GM12878 (cell line): ENCODE measurements at regions not wholly inside any gene's neighbourhood (a gene's known extent, or its start where the extent isn't known, plus 50 kb on each side); places are given as distances from the start of the nearest gene placed in this dataset.

Source experiments
- ATAC-seq: fragments of 200-7000 bp; cut with Tn5 transposase; 3 replicates; pipeline ENCODE4 v1.9.1; 2020; ENCODE audit warnings: mild to moderate bottlenecking, moderate library complexity
- BruUV-seq: library from RNA; stranded (reverse); fragments of 400-500 nt; replicated peaks from 2 replicates; lab custom pipeline; 2021; lab: Mats Ljungman, UMichigan
- CTCF ChIA-PET: fragments of 300-600 bp; sonication (Branson Sonifier 250); formaldehyde crosslinking; extraction: SDS; loops from one replicate; lab custom pipeline; 2021; ENCODE audit warnings: inconsistent platforms; lab: Yijun Ruan, JAX
- POLR2A ChIA-PET: fragments of 350-600 bp; formaldehyde crosslinking; extraction: SDS; loops from one replicate; lab custom pipeline; 2021; ENCODE audit warnings: inconsistent platforms; lab: Charles Lee
- RAD21 ChIA-PET: fragments of 300-600 bp; sonication (Branson Sonifier 250); formaldehyde crosslinking; loops from one replicate; lab custom pipeline; 2023; ENCODE audit warnings: antibody characterized with exemption; ENCODE audit not compliant: unreplicated experiment; lab: Charles Lee
- SMC1A ChIA-PET: fragments of 300-600 bp; sonication (Branson Sonifier 250); formaldehyde crosslinking; loops from one replicate; lab custom pipeline; 2023; ENCODE audit not compliant: unreplicated experiment, uncharacterized antibody; lab: Charles Lee
- DNase-seq: peaks from one replicate; pipeline ENCODE4 v3.0.0-alpha.2; 2011; ENCODE audit warnings: low read depth, low spot score
- FAIRE-seq: peaks from 3 replicates; lab custom pipeline; 2011; peaks lifted over from hg19 to GRCh38; lab: Jason Lieb, UNC
- H2AFZ ChIP-seq: 2 replicates; pipeline ENCODE4 v1.6.0; 2011; ENCODE audit warnings: low read depth, low read length, control low read depth; ENCODE audit not compliant: control insufficient read depth
- H3K27ac ChIP-seq: 2 replicates; pipeline ENCODE4 v1.5.1; 2011; ENCODE audit warnings: control low read depth; ENCODE audit not compliant: control insufficient read depth, insufficient read depth
- H3K27me3 ChIP-seq, 2 experiments: replicated peaks in 1 of 2; 2 replicates each; pipeline versions ENCODE4 v1.6.0 to v1.6.1; 2011; ENCODE audit warnings: low read length in 1 of 2; ENCODE audit not compliant: control insufficient read depth in 2 of 2, insufficient read depth in 2 of 2
- H3K36me3 ChIP-seq, 2 experiments: 2 replicates each; pipeline ENCODE4 v1.5.1; 2011; ENCODE audit warnings: low read length in 1 of 2; ENCODE audit not compliant: control insufficient read depth in 2 of 2, insufficient read depth in 2 of 2
- H3K4me1 ChIP-seq: 2 replicates; pipeline ENCODE4 v1.6.1; 2011; ENCODE audit warnings: mild to moderate bottlenecking, low read length, moderate library complexity, mixed read lengths; ENCODE audit not compliant: control insufficient read depth, insufficient read depth
- H3K4me2 ChIP-seq: 2 replicates; pipeline ENCODE4 v1.6.0; 2011; ENCODE audit warnings: control low read depth; ENCODE audit not compliant: control insufficient read depth, insufficient read depth
- H3K4me3 ChIP-seq: fragments of 200-600 bp; sonication (generic); 2 replicates; pipeline ENCODE4 v1.5.1; 2016
- H3K79me2 ChIP-seq: 2 replicates; pipeline ENCODE4 v1.6.0; 2011; ENCODE audit warnings: low read length; ENCODE audit not compliant: control insufficient read depth, insufficient read depth
- H3K9ac ChIP-seq: 2 replicates; pipeline ENCODE4 v1.8.0; 2011; ENCODE audit warnings: low read length, control low read depth, mixed read lengths; ENCODE audit not compliant: control insufficient read depth, insufficient read depth
- H3K9me3 ChIP-seq: replicated peaks from 3 replicates; pipeline ENCODE4 v1.5.1; 2011; ENCODE audit warnings: mild to moderate bottlenecking, low read length; ENCODE audit not compliant: control insufficient read depth, insufficient read depth
- H4K20me1 ChIP-seq: 2 replicates; pipeline ENCODE4 v1.6.0; 2011; ENCODE audit not compliant: control insufficient read depth, insufficient read depth
- CHD1 ChIP-seq: IDR thresholded peaks from 2 replicates; pipeline ENCODE4 v1.6.1; 2012; ENCODE audit warnings: low read depth, low read length, improper control_type of control experiment
- ESRRA ChIP-seq: IDR thresholded peaks from 2 replicates; pipeline ENCODE4 v1.6.1; 2012; ENCODE audit warnings: mild to moderate bottlenecking, low read length, improper control_type of control experiment
- GABPA ChIP-seq: IDR thresholded peaks from 2 replicates; pipeline ENCODE4 v1.6.1; 2014; ENCODE audit warnings: antibody characterized with exemption, low read depth, mild to moderate bottlenecking, inconsistent platforms
- IKZF1 ChIP-seq: fragments of 450-650 bp; conservative IDR thresholded peaks from 2 replicates; pipeline ENCODE4 v1.6.1; 2017; ENCODE audit warnings: antibody characterized with exemption, mild to moderate bottlenecking
- KDM1A ChIP-seq: fragments of 200-600 bp; sonication (generic); IDR thresholded peaks from 2 replicates; pipeline ENCODE4 v1.6.1; 2016; ENCODE audit warnings: borderline replicate concordance
- KLF5 ChIP-seq: fragments of 450-650 bp; IDR thresholded peaks from 2 replicates; pipeline ENCODE4 v1.6.1; 2014; ENCODE audit warnings: mild to moderate bottlenecking; ENCODE audit not compliant: partially characterized antibody
- MYB ChIP-seq: fragments of 150-350 bp; IDR thresholded peaks from 2 replicates; pipeline ENCODE4 v1.6.1; 2014; ENCODE audit warnings: mild to moderate bottlenecking, low read depth, low read length, borderline replicate concordance
- POLR2A ChIP-seq: IDR thresholded peaks from 2 replicates; pipeline ENCODE4 v1.6.1; 2011; ENCODE audit warnings: low read depth, mild to moderate bottlenecking, low read length
- RAD51 ChIP-seq: fragments of 450-650 bp; IDR thresholded peaks from 2 replicates; pipeline ENCODE4 v1.6.1; 2016; ENCODE audit warnings: moderate library complexity, mild to moderate bottlenecking, inconsistent platforms
- RBBP5 ChIP-seq: fragments of 200-600 bp; sonication (generic); conservative IDR thresholded peaks from 2 replicates; pipeline ENCODE4 v1.6.1; 2016
- SIX5 ChIP-seq: IDR thresholded peaks from 2 replicates; pipeline ENCODE4 v1.6.1; 2011; ENCODE audit warnings: mild to moderate bottlenecking, low read depth, low read length, moderate library complexity; ENCODE audit not compliant: severe bottlenecking
- SMAD5 ChIP-seq: IDR thresholded peaks from 2 replicates; pipeline ENCODE4 v1.6.1; 2016; ENCODE audit warnings: antibody characterized with exemption, low read depth
- WRNIP1 ChIP-seq: IDR thresholded peaks from 2 replicates; pipeline ENCODE4 v1.6.1; 2011; ENCODE audit warnings: low read depth, low read length, improper control_type of control experiment, borderline replicate concordance
- ZNF384 ChIP-seq: IDR thresholded peaks from 2 replicates; pipeline ENCODE4 v1.6.1; 2012; ENCODE audit warnings: low read depth, mild to moderate bottlenecking, low read length, improper control_type of control experiment, borderline replicate concordance
- WGBS: methylation state at CpG from one replicate; pipeline ENCODE4 v1.1.6; 2016; ENCODE audit warnings: low lambda C conversion rate; ENCODE audit not compliant: insufficient replicate concordance, insufficient coverage; ENCODE audit errors: missing lambda C conversion rate; 5-methylcytosine and 5-hydroxymethylcytosine counted together
- in situ Hi-C: fragments of 300-500 bp; cut with MboI; formaldehyde crosslinking; loops from 9 replicates; pipeline ENCODE4 v1.14.3; 2018; ENCODE audit warnings: mixed read lengths
- intact Hi-C: fragments of 100-400 bp; cut with micrococcal nuclease; formaldehyde crosslinking; loops from one replicate; pipeline ENCODE4 v1.14.2; 2022; ENCODE audit not compliant: unreplicated experiment
- TF ChIP-seq, protein P1 (sequence below): IDR thresholded peaks from 2 replicates; pipeline ENCODE4 v1.6.1; 2012; ENCODE audit warnings: mild to moderate bottlenecking, low read depth, low read length
- TF ChIP-seq, protein P2 (sequence below): fragments of 450-650 bp; formaldehyde crosslinking; IDR thresholded peaks from 2 replicates; pipeline ENCODE4 v1.4.0; 2020; ENCODE audit warnings: mild to moderate bottlenecking, moderate library complexity

DNA sequence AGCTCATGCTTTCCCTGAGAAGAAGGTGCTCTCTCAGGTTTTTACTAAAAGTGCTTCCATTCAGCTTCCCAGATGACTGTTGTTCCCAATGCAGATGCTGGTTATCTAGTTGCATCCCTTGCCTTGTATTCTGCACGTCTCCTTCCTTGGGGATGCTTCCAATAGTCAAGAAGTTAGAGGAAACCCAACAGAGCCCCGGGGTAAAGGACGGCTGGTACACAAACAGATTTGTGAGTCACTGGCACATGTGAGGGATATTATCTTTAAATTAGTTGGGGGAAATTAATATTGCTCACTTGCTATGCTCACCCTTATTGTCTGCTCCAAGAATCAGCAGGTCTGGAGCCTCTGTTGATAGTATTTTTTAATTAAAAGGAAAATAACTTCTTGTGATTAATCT, 465.2 kb upstream of the BOD1L1 start (continued):
- TF ChIP-seq, protein P1, sequence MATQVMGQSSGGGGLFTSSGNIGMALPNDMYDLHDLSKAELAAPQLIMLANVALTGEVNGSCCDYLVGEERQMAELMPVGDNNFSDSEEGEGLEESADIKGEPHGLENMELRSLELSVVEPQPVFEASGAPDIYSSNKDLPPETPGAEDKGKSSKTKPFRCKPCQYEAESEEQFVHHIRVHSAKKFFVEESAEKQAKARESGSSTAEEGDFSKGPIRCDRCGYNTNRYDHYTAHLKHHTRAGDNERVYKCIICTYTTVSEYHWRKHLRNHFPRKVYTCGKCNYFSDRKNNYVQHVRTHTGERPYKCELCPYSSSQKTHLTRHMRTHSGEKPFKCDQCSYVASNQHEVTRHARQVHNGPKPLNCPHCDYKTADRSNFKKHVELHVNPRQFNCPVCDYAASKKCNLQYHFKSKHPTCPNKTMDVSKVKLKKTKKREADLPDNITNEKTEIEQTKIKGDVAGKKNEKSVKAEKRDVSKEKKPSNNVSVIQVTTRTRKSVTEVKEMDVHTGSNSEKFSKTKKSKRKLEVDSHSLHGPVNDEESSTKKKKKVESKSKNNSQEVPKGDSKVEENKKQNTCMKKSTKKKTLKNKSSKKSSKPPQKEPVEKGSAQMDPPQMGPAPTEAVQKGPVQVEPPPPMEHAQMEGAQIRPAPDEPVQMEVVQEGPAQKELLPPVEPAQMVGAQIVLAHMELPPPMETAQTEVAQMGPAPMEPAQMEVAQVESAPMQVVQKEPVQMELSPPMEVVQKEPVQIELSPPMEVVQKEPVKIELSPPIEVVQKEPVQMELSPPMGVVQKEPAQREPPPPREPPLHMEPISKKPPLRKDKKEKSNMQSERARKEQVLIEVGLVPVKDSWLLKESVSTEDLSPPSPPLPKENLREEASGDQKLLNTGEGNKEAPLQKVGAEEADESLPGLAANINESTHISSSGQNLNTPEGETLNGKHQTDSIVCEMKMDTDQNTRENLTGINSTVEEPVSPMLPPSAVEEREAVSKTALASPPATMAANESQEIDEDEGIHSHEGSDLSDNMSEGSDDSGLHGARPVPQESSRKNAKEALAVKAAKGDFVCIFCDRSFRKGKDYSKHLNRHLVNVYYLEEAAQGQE = no peak
- TF ChIP-seq KDM1A (no peak), ESRRA (no peak), WRNIP1 (no peak), RBBP5 (no peak), SIX5 (no peak), RAD51 (no peak), POLR2A (no peak), IKZF1 (no peak), KLF5 (no peak), CHD1 (no peak)

DNA sequence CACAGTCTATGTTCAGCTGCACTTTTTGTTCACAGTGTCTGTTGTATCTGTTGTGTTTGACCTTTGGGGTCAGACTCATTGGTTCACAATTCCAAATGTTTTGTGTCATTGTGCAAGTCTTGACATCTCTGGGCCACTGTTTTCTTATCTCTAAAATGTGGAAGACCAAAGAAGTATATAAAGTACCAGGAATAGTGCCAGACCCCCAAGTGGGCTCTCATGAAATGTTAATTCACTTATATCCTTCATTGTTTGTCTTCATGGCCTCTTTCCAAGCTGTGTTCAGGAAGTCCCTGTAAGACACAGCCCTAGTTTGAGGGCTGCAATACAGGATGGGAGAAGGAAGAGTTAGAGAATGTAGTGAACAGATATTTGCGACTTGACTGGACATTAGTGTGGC, 468.3 kb upstream of the BOD1L1 start:
- Histone ChIP-seq H3K4me2 (no peak overlapping the region), H3K4me3 (no peak overlapping the region), H3K36me3 (no peaks in the 10 kb centered on the region), H2AFZ (no peak overlapping the region), H4K20me1 (no peaks in the 10 kb centered on the region), H3K79me2 (no peaks in the 10 kb centered on the region), H3K27me3 (no peaks in the 10 kb centered on the region; a peak in 1 of 4 replicates), H3K9ac (no peak overlapping the region), H3K4me1 (no peaks in the 10 kb centered on the region), H3K27ac (no peak overlapping the region), H3K9me3 (no peaks in the 10 kb centered on the region; the same call in 2 of the 3 replicates)
- ATAC-seq = no peak
- intact Hi-C loops (no loop called here), in situ Hi-C loops (no loop called here)
- BruUV-seq = no TSS peak
- ChIA-PET RAD21 (no interaction called here), SMC1A (interaction anchor here (0.6 kb wide), 1 partner anchor 72 kb away, joined by 3 read pairs; no protein-coding TSS in a partner anchor), CTCF (no interaction called here), POLR2A (no interaction called here)
- DNase-seq = no peak
- 36% methylated on average over 1 of the region's 1 CpG for WGBS
- no peak for FAIRE-seq
- TF ChIP-seq KDM1A (no peak), ZNF384 (no peak), GABPA (no peak), SIX5 (no peak), MYB (no peak), SMAD5 (no peak)
- TF ChIP-seq, protein P2, sequence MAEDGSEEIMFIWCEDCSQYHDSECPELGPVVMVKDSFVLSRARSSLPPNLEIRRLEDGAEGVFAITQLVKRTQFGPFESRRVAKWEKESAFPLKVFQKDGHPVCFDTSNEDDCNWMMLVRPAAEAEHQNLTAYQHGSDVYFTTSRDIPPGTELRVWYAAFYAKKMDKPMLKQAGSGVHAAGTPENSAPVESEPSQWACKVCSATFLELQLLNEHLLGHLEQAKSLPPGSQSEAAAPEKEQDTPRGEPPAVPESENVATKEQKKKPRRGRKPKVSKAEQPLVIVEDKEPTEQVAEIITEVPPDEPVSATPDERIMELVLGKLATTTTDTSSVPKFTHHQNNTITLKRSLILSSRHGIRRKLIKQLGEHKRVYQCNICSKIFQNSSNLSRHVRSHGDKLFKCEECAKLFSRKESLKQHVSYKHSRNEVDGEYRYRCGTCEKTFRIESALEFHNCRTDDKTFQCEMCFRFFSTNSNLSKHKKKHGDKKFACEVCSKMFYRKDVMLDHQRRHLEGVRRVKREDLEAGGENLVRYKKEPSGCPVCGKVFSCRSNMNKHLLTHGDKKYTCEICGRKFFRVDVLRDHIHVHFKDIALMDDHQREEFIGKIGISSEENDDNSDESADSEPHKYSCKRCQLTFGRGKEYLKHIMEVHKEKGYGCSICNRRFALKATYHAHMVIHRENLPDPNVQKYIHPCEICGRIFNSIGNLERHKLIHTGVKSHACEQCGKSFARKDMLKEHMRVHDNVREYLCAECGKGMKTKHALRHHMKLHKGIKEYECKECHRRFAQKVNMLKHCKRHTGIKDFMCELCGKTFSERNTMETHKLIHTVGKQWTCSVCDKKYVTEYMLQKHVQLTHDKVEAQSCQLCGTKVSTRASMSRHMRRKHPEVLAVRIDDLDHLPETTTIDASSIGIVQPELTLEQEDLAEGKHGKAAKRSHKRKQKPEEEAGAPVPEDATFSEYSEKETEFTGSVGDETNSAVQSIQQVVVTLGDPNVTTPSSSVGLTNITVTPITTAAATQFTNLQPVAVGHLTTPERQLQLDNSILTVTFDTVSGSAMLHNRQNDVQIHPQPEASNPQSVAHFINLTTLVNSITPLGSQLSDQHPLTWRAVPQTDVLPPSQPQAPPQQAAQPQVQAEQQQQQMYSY (CRISPR knock-in tag) = no peak
